ENCODE measurements at regions not wholly inside any gene's neighbourhood (a gene's known extent, or its start where the extent isn't known, plus 50 kb on each side); places are given as distances from the start of the nearest gene placed in this dataset.

GRCh38 chr2:176961775-176962619 is 250.6 kb upstream of the HNRNPA3 start:
- H3K9me3 ChIP-seq (ENCODE audit: control insufficient read depth in 4 of 4, low read length in 3 of 4) = no peaks in the 10 kb centered on the region
- H3K4me1 ChIP-seq (ENCODE audit: control insufficient read depth in 4 of 4, insufficient read depth in 4 of 4, low read length in 3 of 4) = no peaks in the 10 kb centered on the region
- H3K27me3 ChIP-seq (ENCODE audit: control insufficient read depth in 4 of 4, insufficient read depth in 4 of 4, low read length in 3 of 4) = peaks cover 0 to 10% (median 0%) of the 10 kb centered on the region in 4 donors
- H3K36me3 ChIP-seq (ENCODE audit: control insufficient read depth in 4 of 4, insufficient read depth in 3 of 4, low read depth in 1 of 4, low read length in 3 of 4) = no peaks in the 10 kb centered on the region
- no peak for TF ChIP-seq EGR1 (IDR thresholded peaks at IDR 0.05; ENCODE audit: low read depth in 2 of 2)
- H3K27ac ChIP-seq (ENCODE audit: low read depth in 1 of 2, low read length in 2 of 2) = no peak overlapping the region
- DNase-seq (ENCODE audit: low spot score) = no peak
- H3K9ac ChIP-seq (ENCODE audit: low read depth in 1 of 2, low read length in 2 of 2) = no peak overlapping the region
- 81% methylated on average over 11 of the region's 11 CpGs for WGBS
- no peak overlapping the region for H3K4me3 ChIP-seq (ENCODE audit: low read depth in 1 of 3, low read length in 3 of 3)

- no peak overlapping the region for H3K9ac ChIP-seq (ENCODE audit: low read depth in 1 of 2, low read length in 2 of 2)
- TF ChIP-seq YY1 (IDR thresholded peaks at IDR 0.05) (no peak), SP1 (IDR thresholded peaks at IDR 0.05) (no peak), MAX (IDR thresholded peaks at IDR 0.05) (no peak), JUND (IDR thresholded peaks at IDR 0.05) (no peak), RAD21 (IDR thresholded peaks at IDR 0.05) (no peak), ATF3 (IDR thresholded peaks at IDR 0.05) (no peak), EGR1 (IDR thresholded peaks at IDR 0.05; ENCODE audit: low read depth in 2 of 2) (no peak), RXRA (IDR thresholded peaks at IDR 0.05) (no peak), FOXA1 (IDR thresholded peaks at IDR 0.05) (no peak), GABPA (IDR thresholded peaks at IDR 0.05 in 1 of 2, conservative IDR thresholded peaks at IDR 0.05 in 1 of 2) (no peak), HNF4G (IDR thresholded peaks at IDR 0.05) (no peak), TAF1 (conservative IDR thresholded peaks at IDR 0.05) (no peak), ZBTB33 (IDR thresholded peaks at IDR 0.05) (no peak), FOXA2 (IDR thresholded peaks at IDR 0.05) (no peak), HNF4A (conservative IDR thresholded peaks at IDR 0.05) (no peak), NR2F2 (IDR thresholded peaks at IDR 0.05) (no peak)
- TF ChIP-seq, protein P1, sequence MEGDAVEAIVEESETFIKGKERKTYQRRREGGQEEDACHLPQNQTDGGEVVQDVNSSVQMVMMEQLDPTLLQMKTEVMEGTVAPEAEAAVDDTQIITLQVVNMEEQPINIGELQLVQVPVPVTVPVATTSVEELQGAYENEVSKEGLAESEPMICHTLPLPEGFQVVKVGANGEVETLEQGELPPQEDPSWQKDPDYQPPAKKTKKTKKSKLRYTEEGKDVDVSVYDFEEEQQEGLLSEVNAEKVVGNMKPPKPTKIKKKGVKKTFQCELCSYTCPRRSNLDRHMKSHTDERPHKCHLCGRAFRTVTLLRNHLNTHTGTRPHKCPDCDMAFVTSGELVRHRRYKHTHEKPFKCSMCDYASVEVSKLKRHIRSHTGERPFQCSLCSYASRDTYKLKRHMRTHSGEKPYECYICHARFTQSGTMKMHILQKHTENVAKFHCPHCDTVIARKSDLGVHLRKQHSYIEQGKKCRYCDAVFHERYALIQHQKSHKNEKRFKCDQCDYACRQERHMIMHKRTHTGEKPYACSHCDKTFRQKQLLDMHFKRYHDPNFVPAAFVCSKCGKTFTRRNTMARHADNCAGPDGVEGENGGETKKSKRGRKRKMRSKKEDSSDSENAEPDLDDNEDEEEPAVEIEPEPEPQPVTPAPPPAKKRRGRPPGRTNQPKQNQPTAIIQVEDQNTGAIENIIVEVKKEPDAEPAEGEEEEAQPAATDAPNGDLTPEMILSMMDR (IDR thresholded peaks at IDR 0.05; ENCODE audit: low read depth, low read length, missing input control) = no peak
- TF ChIP-seq, protein P2, sequence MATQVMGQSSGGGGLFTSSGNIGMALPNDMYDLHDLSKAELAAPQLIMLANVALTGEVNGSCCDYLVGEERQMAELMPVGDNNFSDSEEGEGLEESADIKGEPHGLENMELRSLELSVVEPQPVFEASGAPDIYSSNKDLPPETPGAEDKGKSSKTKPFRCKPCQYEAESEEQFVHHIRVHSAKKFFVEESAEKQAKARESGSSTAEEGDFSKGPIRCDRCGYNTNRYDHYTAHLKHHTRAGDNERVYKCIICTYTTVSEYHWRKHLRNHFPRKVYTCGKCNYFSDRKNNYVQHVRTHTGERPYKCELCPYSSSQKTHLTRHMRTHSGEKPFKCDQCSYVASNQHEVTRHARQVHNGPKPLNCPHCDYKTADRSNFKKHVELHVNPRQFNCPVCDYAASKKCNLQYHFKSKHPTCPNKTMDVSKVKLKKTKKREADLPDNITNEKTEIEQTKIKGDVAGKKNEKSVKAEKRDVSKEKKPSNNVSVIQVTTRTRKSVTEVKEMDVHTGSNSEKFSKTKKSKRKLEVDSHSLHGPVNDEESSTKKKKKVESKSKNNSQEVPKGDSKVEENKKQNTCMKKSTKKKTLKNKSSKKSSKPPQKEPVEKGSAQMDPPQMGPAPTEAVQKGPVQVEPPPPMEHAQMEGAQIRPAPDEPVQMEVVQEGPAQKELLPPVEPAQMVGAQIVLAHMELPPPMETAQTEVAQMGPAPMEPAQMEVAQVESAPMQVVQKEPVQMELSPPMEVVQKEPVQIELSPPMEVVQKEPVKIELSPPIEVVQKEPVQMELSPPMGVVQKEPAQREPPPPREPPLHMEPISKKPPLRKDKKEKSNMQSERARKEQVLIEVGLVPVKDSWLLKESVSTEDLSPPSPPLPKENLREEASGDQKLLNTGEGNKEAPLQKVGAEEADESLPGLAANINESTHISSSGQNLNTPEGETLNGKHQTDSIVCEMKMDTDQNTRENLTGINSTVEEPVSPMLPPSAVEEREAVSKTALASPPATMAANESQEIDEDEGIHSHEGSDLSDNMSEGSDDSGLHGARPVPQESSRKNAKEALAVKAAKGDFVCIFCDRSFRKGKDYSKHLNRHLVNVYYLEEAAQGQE (IDR thresholded peaks at IDR 0.05) = no peak
- DNase-seq (ENCODE audit: low spot score) = no peak
- H3K36me3 ChIP-seq (ENCODE audit: control insufficient read depth in 4 of 4, insufficient read depth in 3 of 4, low read depth in 1 of 4, low read length in 3 of 4) = no peaks in the 10 kb centered on the region
- 63% methylated on average over 4 of the region's 4 CpGs for WGBS
- no peaks in the 10 kb centered on the region for H3K9me3 ChIP-seq (ENCODE audit: control insufficient read depth in 4 of 4, low read length in 3 of 4)
- H3K4me1 ChIP-seq (ENCODE audit: control insufficient read depth in 4 of 4, insufficient read depth in 4 of 4, low read length in 3 of 4) = no peaks in the 10 kb centered on the region
- H3K27me3 ChIP-seq (ENCODE audit: control insufficient read depth in 4 of 4, insufficient read depth in 4 of 4, low read length in 3 of 4) = peaks cover 0 to 10% (median 0%) of the 10 kb centered on the region in 4 donors
- H3K27ac ChIP-seq (ENCODE audit: low read depth in 1 of 2, low read length in 2 of 2) = no peak overlapping the region
- no peak overlapping the region for H3K4me3 ChIP-seq (ENCODE audit: low read depth in 1 of 3, low read length in 3 of 3)
These were observed 248.9 kb upstream of the HNRNPA3 start for GRCh38 chr2:176963568-176964287.
